Keratinocyte (primary cell): ENCODE measurements at regions not wholly inside any gene's neighbourhood (a gene's known extent, or its start where the extent isn't known, plus 50 kb on each side); places are given as distances from the start of the nearest gene placed in this dataset.

ENCODE experiments used
- DNase-seq: peaks from one replicate; pipeline ENCODE4 v3.0.0-alpha.2; 2011; ENCODE audit warnings: low read depth, missing footprints, low spot score
- FAIRE-seq: peaks from 2 replicates; lab custom pipeline; 2011; peaks lifted over from hg19 to GRCh38; lab: Jason Lieb, UNC
- H2AFZ ChIP-seq: 2 replicates; pipeline ENCODE4 v1.6.0; 2012; ENCODE audit warnings: low read length, control low read depth, inconsistent platforms; ENCODE audit not compliant: control insufficient read depth
- H3K27ac ChIP-seq: 2 replicates; pipeline ENCODE4 v1.5.1; 2011; ENCODE audit warnings: low read length; ENCODE audit not compliant: control insufficient read depth, insufficient read depth
- H3K27me3 ChIP-seq: 3 replicates; pipeline ENCODE4 v1.6.0; 2011; ENCODE audit warnings: low read length; ENCODE audit not compliant: control insufficient read depth, insufficient read depth; ENCODE audit errors: extremely low read depth
- H3K36me3 ChIP-seq, 2 experiments: 2 replicates in 1 of 2; 3 replicates in 1 of 2; pipeline ENCODE4 v1.5.1; 2011; ENCODE audit warnings: low read length in 2 of 2, mild to moderate bottlenecking in 1 of 2; ENCODE audit not compliant: control insufficient read depth in 2 of 2, insufficient read depth in 2 of 2; ENCODE audit errors: extremely low read depth in 1 of 2
- H3K4me1 ChIP-seq: 3 replicates; pipeline ENCODE4 v1.5.1; 2011; ENCODE audit warnings: low read length; ENCODE audit not compliant: control insufficient read depth, insufficient read depth; ENCODE audit errors: extremely low read depth
- H3K4me2 ChIP-seq: 3 replicates; pipeline ENCODE4 v1.6.0; 2011; ENCODE audit warnings: low read depth, low read length; ENCODE audit not compliant: control insufficient read depth, insufficient read depth; ENCODE audit errors: extremely low read depth
- H3K4me3 ChIP-seq, 3 experiments: fragments of 200-600 bp in 1 of 3; sonication (generic) in 1 of 3; 2 replicates in 2 of 3; 3 replicates in 1 of 3; pipeline ENCODE4 v1.5.1; 2011 to 2016; ENCODE audit warnings: low read length in 3 of 3, mild to moderate bottlenecking in 3 of 3, control low read depth in 2 of 3, inconsistent platforms in 1 of 3, low read depth in 1 of 3, mixed read lengths in 1 of 3, mixed run types in 1 of 3, moderate library complexity in 1 of 3; ENCODE audit not compliant: control insufficient read depth in 2 of 3, insufficient read depth in 2 of 3; ENCODE audit errors: extremely low read depth in 1 of 3
- H3K79me2 ChIP-seq: 2 replicates; pipeline ENCODE4 v1.6.0; 2012; ENCODE audit warnings: low read length; ENCODE audit not compliant: control insufficient read depth, insufficient read depth
- H3K9ac ChIP-seq: 3 replicates; pipeline ENCODE4 v1.6.0; 2011; ENCODE audit warnings: low read length; ENCODE audit not compliant: control insufficient read depth, insufficient read depth; ENCODE audit errors: extremely low read depth
- H3K9me1 ChIP-seq: 3 replicates; pipeline ENCODE4 v1.6.0; 2011; ENCODE audit warnings: low read length; ENCODE audit not compliant: control insufficient read depth, insufficient read depth; ENCODE audit errors: extremely low read depth
- H3K9me3 ChIP-seq: 2 replicates; pipeline ENCODE4 v1.5.1; 2012; ENCODE audit warnings: low read depth, low read length; ENCODE audit not compliant: control insufficient read depth
- H4K20me1 ChIP-seq: 3 replicates; pipeline ENCODE4 v1.6.0; 2011; ENCODE audit warnings: low read length; ENCODE audit not compliant: control insufficient read depth, insufficient read depth; ENCODE audit errors: extremely low read depth
- CTCF ChIP-seq, 3 experiments: IDR thresholded peaks in 1 of 3; conservative IDR thresholded peaks in 1 of 3; optimal IDR thresholded peaks in 1 of 3; 2 replicates in 2 of 3; 3 replicates in 1 of 3; pipeline versions ENCODE3 to v1.5.1; 2011; ENCODE audit warnings: low read length in 3 of 3, mild to moderate bottlenecking in 3 of 3, moderate library complexity in 2 of 3, control low read depth in 1 of 3, inconsistent platforms in 1 of 3; ENCODE audit not compliant: insufficient read depth in 2 of 3; ENCODE audit errors: extremely low read depth in 1 of 3
- EZH2 ChIP-seq: IDR thresholded peaks from one replicate; pipeline ENCODE4 v1.6.1; 2012; ENCODE audit warnings: inconsistent platforms, mild to moderate bottlenecking, low read length, moderate library complexity
- dilution Hi-C: fragments of 300-500 bp; cut with MboI; formaldehyde crosslinking; loops from one replicate; pipeline ENCODE4 v1.7.0; 2020; ENCODE audit warnings: low sequenced_read_pairs; ENCODE audit not compliant: extremely low pct_ligation_motif_present

GRCh38 chr15:47299846-47300434 lies 417.4 kb upstream of the SEMA6D start:
- Histone ChIP-seq H3K4me3 (no peak overlapping the region), H3K9me1 (no peaks in the 10 kb centered on the region), H3K9ac (no peak overlapping the region), H3K4me2 (no peak overlapping the region), H2AFZ (no peak overlapping the region), H3K79me2 (no peaks in the 10 kb centered on the region), H3K4me1 (no peaks in the 10 kb centered on the region), H3K9me3 (no peaks in the 10 kb centered on the region), H3K27me3 (no peaks in the 10 kb centered on the region), H3K27ac (no peak overlapping the region), H3K36me3 (no peaks in the 10 kb centered on the region), H4K20me1 (no peaks in the 10 kb centered on the region)
- DNase-seq (no peak), FAIRE-seq (no peak)
- no peak for TF ChIP-seq CTCF (optimal IDR thresholded peaks at IDR 0.05 in 1 of 3, IDR thresholded peaks at IDR 0.05 in 1 of 3, conservative IDR thresholded peaks at IDR 0.05 in 1 of 3; ENCODE audit: extremely low read depth in 1 of 3, insufficient read depth in 2 of 3, low read length in 3 of 3)
- no peak for TF ChIP-seq EZH2
- dilution Hi-C loops = no loop called here

- no peaks in the 10 kb centered on the region for H3K4me1 ChIP-seq
- no peaks in the 10 kb centered on the region for H3K36me3 ChIP-seq
- H3K4me2 ChIP-seq = no peak overlapping the region
- H3K27me3 ChIP-seq = no peaks in the 10 kb centered on the region
- no peaks in the 10 kb centered on the region for H4K20me1 ChIP-seq
- dilution Hi-C loops = no loop called here
- H3K9ac ChIP-seq = no peak overlapping the region
- H3K27ac ChIP-seq = no peak overlapping the region
- no peak overlapping the region for H2AFZ ChIP-seq
- DNase-seq = no peak
- no peaks in the 10 kb centered on the region for H3K9me3 ChIP-seq
- FAIRE-seq = no peak
- H3K9me1 ChIP-seq = no peaks in the 10 kb centered on the region
- no peaks in the 10 kb centered on the region for H3K79me2 ChIP-seq
- no peak overlapping the region for H3K4me3 ChIP-seq
- TF ChIP-seq CTCF (optimal IDR thresholded peaks at IDR 0.05 in 1 of 3, IDR thresholded peaks at IDR 0.05 in 1 of 3, conservative IDR thresholded peaks at IDR 0.05 in 1 of 3; ENCODE audit: extremely low read depth in 1 of 3, insufficient read depth in 2 of 3, low read length in 3 of 3) (no peak), EZH2 (no peak)
Measured at GRCh38 chr15:47300596-47300995, 416.7 kb upstream of the SEMA6D start.
